HG03196 (cell line): ENCODE measurements at regions not wholly inside any gene's neighbourhood (a gene's known extent, or its start where the extent isn't known, plus 50 kb on each side); places are given as distances from the start of the nearest gene placed in this dataset.

ENCODE experiments used
- ATAC-seq: cut with Tn5 transposase; IDR thresholded peaks from one replicate; pipeline ENCODE4 v1.9.1; 2021; ENCODE audit not compliant: unreplicated experiment

DNA sequence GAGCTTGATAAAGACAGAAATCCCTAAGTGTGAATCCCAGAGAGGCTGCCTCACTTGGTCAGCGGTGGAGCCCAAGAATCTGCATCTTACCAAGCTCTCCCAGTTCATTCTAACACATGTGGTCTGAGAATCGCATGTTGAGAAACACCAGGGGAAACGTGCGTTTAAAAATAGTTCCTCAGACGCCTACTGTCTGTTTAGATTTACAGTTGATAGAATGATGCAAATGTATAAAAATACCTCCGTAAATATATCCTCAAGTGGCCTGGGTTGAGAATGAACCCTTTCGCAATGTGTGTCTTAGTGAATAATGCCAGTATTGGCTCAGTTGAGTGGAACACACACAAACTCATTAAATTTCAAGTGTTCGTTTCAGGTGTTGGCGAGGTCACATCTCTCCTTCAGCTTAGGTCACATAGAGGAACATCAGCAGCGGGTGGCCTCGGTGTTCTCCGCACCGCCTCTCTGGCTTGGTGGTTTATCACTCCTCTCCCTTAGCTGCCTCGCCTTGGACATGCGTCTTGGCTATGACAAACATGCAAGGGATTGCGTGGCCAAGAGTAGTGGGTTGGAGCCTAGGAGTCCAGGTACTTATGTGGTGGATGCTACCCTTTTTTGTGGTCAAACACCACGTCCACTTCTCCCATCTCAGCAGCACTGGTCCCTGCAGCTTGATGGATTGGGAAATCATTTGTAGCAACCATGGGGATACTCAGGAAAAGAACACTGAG, 117.6 kb upstream of the SPATA13 start:
- no peak for ATAC-seq

DNA sequence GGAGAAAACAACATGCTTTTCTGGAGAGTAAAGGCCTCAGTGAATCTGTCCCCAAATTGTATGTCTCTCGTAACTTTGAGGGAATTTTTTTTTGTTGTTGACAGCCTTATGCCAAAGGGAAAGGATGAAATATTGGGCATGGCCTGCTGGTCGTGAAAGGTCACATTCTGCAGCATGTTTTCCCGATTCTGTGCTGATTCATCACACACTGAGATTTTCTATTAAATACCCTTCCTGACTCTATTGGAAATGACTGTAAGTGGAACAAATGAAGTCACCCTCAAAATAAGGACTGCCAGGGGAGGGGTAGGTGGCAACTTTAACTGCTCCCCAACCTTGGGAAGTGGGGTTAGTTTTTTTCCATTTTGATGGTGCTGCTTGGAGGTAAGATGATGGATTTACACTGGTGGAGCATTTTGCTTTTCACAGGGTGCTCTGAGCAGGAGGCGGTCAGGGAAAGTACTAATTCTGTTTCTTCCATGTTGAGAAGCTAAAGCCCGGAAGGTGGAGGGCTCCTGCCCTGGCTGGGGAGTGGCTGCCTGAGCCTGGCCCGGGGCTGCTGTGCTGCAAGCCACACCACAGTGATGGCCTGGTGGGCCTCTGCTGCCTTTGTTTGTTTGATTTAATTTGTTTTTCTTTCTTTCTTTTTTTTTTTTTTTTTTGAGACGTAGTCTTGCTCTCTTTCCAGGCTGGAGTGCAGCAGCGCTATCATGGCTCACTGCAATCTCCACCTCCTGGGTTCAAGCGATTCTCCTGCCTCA, 116.8 kb upstream of the SPATA13 start:
- ATAC-seq, result no peak

DNA sequence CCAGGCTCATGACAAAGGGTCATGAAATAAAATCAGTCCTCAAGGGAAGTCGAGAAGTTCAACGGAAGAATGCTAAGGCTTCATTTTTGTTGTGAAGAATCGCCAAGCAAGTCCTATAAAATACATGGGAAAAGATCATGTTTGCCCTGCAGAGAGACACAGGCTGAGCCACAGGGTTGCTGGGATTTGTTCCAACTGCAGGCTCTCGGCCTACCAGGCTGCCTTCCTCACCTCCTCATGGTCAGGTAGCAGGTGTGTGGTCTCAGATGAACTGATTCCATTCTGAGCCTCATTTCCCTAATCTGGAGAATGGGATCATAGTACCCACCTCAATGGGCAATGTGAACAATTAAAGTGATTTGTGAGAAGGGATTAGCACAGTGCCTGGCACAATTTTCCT, 114.9 kb upstream of the SPATA13 start:
- no peak for ATAC-seq

DNA sequence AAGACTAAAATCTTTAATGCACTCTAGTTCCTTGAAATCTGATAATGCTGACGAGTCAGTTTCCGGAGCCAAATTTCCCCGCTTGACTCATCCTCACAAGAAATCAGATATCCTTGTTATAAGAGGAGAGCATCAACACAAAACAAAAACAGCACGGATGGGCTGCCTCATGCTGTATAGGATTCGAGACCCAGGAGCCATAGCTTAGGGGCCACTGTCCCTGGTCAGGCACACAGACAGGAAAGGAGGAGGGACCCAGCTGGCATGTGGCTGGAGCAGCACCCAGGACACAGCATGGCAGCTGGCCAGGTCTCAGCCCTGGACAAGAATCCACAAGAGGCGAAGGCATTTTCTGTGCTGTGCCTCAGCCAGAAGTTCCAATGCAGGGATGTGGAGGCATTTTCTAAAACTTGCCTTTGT, 110.2 kb upstream of the SPATA13 start:
- no peak for ATAC-seq

DNA sequence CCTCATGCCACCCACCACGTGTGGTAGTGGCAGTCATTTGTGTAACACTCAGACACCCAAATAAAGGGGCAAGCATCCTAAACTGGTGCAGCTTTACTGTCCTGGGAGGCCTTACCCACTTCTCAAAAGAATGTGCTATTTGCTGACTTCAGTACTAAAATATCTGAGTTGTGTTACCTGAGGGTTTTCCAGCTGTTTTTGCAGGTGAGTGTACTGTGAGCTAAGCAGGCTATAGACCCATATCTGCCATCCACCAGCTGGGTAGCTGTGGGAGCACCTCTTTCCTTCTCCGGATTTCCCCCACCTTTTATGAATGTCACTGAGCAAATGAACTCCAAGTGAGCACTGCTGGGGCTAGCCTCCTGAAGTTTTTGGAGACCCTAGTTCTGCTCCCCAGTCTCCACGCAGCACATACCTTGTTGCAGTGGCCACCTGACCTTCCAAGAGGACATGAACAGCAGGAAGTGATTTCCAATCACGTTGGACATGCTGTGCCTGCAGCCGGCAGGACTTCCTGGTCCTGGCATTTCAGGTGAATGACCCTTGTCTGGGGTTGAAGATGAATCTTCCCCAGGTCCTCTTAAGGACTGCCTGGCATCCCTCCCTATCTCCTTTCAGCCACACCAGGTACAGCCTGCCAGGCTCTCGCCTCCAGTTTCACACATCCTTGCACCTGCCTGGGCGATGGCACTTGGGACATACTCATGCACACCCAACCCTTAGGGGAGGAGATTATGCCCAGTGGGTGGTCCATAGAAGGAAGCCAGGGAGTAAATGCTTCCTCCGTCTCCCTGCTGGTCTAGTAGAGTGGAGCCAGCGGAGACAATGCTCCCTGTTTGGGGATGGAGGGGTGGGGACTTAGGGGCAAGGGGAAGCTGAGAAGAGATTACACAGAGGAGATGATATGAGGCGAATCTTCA, 109.5 kb upstream of the SPATA13 start:
- no peak for ATAC-seq

DNA sequence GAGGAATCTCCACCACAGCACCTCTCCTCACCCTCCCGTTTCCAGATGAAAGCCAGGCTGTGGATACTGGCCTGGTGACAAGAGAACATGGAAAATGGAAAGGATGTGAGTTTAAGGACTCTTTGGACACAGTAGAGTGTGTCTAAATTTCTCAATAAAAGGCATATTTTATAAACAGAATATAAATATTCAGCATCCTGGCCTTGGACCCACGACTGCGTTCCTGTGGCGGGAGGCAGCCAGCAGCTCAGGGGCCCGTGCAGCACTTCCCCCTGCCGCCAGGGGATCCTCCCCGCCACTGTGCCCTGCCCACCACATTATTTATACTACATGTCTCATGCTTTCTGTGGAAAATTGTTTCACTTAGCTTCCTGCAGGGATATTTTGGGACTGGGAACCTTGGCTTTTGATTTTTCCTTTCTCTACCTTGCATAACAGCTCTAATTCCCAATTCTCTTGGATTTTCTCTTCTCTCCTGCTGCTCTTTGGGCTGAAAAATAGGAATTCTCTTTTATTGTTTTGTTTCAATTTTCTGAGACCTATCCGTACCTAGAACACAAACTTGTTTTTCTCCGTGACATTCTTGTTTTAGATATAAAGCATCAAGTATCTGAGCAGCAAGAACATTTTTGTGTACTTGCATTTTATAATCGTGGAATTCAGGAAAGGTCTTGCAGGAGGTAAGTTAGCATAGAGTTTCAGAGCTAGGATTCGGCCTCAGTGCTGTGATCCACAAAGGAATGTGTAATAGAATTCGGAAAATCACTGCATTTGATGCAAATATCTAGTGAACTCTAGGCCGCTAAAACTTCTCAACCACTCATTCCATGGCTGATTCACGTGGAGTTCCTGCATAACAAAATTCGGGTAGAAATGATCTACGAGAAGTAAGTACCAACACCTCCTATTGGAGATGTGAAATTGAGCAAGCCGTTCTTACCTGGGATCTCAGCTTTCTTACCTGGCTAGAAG, 107.7 kb upstream of the SPATA13 start:
- ATAC-seq, result no peak

DNA sequence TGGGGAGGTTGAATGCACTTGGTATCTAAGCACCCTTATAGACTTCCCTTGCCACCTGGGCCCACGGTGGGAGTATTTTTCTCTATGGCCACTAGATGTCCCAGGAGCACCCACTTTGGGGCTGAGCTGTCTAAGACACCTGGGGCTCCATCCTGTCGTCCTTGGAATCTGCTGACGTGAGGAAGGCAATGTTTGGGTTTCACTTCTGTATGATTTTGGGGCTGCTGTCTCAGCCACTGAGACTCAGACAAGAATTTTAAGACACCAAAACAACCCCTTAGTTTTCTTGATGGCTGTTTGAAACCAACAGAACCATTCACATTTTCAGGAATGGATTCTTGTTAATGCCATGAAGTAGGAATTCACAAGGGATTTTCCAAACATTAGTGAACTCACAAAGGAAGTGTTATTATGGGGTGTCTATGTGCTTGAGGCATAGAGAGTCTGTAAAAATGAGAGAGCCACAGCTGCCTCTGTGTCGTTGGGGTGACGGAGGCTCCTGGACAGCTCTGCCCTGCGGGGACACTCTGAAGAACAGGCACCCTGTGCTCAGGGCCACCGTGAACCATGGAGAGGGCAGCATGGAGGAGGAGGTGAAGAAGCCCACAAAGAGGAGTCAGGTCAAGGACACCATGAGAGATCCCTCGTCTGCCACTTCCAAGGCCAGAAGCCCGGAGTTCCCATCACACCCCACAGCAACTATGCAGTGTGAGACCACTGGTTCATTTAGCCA, 106.8 kb upstream of the SPATA13 start:
- ATAC-seq, result no peak

DNA sequence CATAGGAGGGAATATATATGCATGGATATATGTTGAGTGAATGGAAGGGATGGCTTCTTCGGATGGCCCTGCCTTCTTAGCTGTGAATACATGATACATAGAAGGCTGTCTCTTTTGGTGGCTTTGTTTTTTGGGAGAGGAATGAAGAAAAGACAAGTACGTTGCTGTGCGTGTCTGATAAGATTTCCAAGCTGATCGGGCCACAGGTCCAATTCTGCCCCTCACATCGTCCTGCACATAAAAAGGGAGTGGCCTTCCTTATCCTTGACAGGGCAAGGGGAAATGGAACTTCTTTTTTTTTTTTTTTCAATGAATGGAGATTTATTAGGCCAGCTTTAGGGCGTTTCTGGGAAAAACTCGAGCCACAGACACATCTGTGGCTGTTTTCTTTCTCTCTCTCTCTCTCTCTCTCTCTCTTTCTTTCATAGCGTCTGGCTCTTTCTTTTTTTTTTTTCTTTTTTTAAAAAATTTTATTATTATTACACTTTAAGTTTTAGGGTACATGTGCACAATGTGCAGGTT, 103.8 kb upstream of the SPATA13 start:
- no peak for ATAC-seq

DNA sequence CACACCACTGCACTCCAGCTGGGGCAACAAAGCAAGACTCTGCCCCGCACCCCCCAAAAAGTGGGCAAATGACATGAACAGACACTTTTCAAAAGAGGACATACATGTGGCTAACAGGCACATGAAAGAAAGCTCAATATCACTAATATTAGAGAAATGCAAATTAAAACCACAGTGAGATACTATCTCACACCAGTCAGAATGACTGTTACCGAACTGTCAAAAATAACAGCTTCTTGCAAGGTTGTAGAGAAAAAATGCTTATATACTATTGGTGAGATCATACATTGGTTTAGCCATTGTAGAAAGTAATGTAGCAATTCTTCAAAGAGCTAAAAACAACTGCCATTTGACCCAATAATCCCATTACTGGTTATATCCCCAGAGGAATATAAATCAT, 99.5 kb upstream of the SPATA13 start:
- no peak for ATAC-seq

DNA sequence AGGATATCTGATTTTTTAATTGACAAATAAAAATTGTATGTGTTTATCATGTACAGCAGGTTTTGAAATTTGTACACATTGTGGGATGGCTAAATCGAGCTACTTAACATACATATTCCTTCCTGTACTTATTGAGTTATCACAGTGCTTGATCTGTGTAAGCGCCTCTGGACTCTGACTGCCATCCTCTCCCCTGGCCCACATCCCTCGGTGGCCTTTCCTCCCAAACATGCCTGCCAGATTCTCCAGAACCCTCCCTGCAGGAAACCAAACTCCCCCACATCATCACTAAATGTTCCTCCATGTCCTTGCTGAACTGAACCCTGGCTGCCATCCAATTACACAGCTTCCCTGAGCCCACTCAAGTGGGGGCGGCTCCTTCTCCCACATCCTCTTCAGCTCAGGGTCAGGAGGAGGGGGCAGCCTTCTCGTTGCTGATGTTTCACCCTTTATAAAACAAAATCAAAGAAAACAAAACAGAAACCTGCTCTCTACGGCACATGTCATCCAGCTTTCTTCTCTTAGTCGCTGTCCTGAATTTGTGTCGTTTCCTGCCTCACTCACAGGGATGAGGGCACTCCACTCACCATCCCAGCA, 97.1 kb upstream of the SPATA13 start:
- no peak for ATAC-seq

DNA sequence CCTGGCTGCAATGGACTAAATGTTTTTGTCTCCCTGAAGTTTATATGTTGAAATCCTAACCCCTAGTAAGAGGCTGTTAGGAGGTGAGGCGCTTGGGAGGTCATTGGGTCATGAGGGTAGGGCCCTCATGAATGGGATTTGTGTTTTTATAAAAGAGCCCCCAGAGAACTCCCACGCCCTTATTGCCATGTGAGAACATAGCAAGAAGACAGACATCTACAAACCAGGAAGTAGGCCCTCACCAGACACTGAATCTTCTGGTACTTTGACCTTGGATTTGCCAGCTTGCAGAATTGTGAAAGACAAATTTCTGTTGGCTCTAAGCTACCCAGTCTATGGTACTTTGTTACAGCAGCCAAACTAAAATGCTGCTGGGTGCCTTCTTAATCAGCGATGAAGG, 96.1 kb upstream of the SPATA13 start:
- ATAC-seq, result no peak

DNA sequence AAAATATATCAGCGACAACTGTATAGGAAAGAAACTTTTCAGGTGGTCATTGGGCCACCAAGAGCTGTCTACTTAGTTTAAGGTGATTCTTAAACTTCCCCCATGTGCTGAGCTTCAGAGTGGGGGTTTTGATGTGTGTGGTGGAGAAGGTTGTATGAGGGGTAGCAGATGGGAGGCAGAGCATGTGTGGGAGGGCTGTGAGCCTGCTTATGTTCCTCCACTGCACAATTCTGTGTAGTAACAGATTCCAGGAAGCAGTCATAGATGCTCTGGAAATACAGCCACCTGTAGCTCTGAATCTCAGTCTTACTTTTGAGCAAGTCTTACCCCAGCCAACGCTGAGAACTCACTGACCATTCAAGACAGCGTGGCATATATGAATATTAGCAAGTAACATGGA, 95.3 kb upstream of the SPATA13 start:
- ATAC-seq, result no peak

DNA sequence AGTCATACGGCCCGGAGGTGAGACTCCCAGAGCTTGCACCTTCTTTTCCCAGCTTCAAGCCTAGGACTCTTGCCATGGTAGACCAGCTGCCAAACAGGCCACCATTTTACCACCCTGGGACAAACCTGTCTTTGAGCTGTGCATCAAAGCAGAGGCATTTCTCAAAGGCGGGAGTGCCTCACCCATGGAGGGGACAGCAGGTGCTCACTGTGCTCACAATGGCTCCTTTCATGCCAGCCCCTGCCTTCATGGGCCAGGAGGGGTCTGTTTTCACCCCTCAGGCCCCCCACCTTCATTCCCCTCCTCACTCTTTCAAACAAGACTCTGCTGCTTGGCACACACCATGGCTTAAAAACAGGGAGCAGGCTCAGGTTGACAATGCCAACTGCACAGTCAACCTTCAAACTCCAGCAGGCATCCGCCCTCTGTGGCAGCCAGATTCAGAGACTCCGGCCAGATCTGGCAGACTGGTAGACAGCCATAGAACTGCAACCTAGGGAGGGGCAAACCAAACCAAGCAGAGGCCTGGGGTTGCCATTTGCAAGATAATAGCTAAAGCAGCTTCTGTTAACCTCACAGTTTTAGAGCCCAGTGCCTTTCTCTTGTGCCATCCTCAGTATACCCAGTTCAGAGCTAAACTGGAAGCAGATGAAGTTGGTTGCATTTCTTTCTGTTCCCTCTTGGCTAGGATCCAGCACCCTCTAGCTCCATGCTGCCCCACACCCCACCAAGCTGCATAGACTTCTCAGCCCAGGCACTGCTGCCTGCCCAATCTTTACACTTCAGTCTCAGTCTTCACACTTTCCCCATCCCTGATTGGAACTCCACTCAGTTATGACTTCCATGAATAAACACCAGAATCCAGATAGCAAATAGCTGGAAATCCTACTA, 93.9 kb upstream of the SPATA13 start:
- no peak for ATAC-seq

DNA sequence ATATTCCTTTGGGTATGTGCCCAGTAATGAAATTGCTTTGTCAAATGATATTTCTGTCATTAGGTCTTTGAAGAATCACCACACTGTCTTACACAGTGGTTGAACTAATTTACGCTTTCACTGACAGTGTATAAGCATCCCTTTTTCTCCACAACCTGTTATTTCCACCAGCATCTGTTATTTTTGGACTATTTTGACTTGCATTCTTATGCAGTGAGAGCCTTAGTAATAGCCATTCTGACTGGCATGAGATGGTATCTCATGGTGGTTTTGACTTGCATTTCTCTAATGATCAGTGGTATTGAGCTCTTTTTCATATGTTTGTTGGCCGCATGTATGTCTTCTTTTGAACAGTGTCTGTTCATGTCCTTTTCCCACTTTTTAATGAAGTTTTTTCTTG, 92.0 kb upstream of the SPATA13 start:
- ATAC-seq, result no peak

DNA sequence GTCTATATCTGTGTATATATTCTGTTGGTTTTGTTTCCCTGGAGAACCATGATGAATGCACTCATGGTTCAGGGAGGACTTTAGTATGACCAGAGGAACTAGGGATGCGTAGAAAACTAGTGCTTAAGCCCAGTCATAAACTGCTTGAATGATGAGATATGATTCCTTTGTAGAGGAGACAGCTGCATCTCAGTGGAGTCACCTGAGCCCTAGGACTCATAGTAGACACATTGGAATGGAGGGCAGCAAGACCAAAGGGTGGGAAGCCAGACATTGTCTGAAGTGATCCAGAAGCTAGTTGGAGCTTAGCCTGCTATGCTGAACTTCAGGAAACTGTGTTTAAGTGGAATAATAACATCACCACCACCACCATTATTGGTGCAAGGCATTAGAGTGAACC, 89.5 kb upstream of the SPATA13 start:
- no peak for ATAC-seq

DNA sequence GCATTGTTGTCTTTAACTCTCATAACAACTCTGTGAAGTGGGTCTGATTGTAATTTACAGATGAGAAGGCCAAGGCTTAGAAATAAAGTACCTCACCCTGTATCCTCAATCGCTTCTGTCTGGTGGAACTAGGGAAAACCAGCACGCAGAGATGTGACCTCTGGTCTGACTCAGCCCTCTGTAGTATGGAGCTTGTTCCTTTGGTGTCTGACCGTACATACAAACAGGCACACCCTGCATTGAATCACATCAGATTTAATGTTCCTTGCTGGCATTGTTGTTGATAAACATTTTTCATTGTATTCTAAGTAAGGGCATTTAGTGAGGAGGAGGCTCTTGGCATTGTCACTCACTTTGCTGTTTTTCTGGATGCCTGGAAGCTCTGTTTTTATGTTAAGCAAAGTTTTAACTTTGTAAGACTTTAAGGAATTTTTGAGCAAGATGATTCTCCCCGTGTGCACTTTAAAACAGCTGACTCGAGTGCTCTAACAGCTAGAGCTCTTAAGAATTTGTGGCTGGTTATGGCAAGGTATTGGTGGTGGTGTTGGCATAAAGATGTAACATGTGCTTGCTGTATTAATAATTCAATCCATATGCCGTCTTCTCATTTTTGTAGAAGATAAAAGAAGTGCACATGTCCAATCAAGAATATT, 89.0 kb upstream of the SPATA13 start:
- ATAC-seq, result no peak

DNA sequence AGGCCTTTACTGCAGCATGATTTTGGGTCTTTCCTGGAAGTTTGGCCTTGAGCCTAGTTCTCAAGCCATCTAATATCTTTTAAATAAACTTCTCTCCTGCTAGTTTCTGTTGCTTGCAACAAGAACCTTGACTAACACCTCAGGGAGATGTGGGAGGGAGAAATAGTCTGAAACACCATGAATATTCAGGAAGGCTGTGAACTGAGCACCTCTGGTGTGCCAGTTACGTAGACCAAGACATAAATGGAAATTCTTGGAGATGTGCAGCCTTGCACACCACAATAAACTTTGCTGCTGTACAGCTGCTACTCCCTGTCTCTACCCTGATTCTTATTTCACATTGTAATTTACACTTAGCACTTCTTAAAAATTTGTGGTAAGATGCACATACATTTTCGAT, 86.9 kb upstream of the SPATA13 start:
- no peak for ATAC-seq

DNA sequence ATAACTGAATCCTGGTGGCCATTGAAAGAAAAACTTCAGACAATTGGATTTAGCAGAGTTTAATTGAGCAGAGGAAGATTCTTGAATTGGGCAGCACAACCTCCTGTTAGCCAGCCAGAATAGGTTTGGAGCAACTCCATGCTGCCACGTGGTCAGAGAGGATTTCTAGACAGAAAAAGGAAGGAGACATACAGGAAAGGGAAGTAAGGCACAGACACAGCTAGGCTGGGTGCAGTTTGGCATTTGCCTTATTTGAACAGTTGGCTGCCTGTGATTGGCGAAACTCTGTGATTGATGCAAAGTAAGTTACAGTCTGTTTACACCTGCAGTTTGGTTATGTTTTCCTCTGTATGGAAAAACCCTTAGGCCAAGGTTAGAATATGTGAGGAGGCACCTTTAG, 85.8 kb upstream of the SPATA13 start:
- ATAC-seq, result no peak
